ENCODE measurements at regions not wholly inside any gene's neighbourhood (a gene's known extent, or its start where the extent isn't known, plus 50 kb on each side); places are given as distances from the start of the nearest gene placed in this dataset.
A peak's percentile ranks its signal among the peaks of the same experiment; 100 is the strongest.

DNA sequence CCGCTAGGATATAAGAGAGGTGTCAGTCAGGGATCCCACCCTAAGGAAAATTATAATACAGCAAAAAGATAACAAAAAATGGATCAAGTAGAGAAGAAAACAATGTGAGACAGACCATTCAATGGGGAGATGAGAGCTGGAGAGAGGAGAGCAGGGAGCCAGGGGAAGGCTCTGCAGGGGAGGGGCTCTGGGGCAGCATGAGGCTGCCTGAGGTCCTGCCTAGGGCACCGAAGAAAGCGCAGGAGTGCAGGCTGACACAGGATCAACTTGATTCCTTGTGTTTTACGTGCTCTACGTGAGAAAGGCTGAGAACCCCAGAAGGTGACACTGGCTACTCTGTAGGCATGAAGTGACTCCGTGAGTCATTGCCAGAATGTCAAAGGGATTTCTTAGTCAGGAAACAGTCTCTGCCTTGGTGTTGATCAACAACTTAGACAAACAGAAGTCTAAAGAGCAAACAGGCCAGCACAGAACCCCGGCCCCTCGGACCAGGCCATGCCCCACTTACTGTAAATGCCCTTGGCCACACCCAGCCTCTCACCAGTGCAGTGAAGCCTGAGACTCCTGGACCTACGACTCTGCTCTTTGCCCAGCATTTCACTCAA is 290.1 kb upstream of the PRDM1 start:
- Histone ChIP-seq H3K4me1 (ENCODE audit: control insufficient read depth in 1 of 2, insufficient read depth in 2 of 2, low read length in 2 of 2) (peaks cover 54 to 66% of the 10 kb centered on the region in 2 donors), H3K27ac (ENCODE audit: low read depth in 1 of 2, low read length in 2 of 2) (no peak overlapping the region), H3K79me2 (ENCODE audit: insufficient read depth, low read length) (no peaks in the 10 kb centered on the region), H3K9ac (ENCODE audit: insufficient read depth, low read length, poor library complexity, severe bottlenecking) (no peak overlapping the region), H2AFZ (ENCODE audit: insufficient read depth, low read depth, low read length, poor library complexity, severe bottlenecking) (no peak overlapping the region), H3K36me3 (replicated peaks in 1 of 2; ENCODE audit: control insufficient read depth in 1 of 2, insufficient read depth in 2 of 2, low read length in 2 of 2) (no peaks in the 10 kb centered on the region), H3K27me3 (ENCODE audit: control insufficient read depth in 2 of 2, insufficient read depth in 2 of 2, low read length in 2 of 2) (no peaks in the 10 kb centered on the region), H3K9me3 (replicated peaks in 1 of 2; ENCODE audit: control insufficient read depth in 1 of 2, insufficient read depth in 1 of 2, low read length in 2 of 2) (no peaks in the 10 kb centered on the region), H3K4me2 (replicated peaks; ENCODE audit: extremely low read depth, low read length, poor library complexity, severe bottlenecking) (no peak overlapping the region), H3K4me3 (replicated peaks in 1 of 3; ENCODE audit: low read depth in 2 of 3, low read length in 3 of 3) (no peak overlapping the region), H4K20me1 (ENCODE audit: insufficient read depth, low read length) (no peaks in the 10 kb centered on the region)
- Mint-ChIP-seq H3K9me3 (no peaks in the 10 kb centered on the region), H3K27me3 (ENCODE audit: low read depth in 3 of 3) (no peaks in the 10 kb centered on the region), H3K4me1 (peaks cover 67% of the 10 kb centered on the region), H3K4me3 (no peak overlapping the region), H3K27ac (peak overlapping the region in 1 of 7 donors; percentile 13), H3K36me3 (no peaks in the 10 kb centered on the region)
- intact Hi-C loops (cut with micrococcal nuclease): loop anchor here in 1 of 2 donors (10.0 kb wide), 2 partner anchors 99 to 289 kb away; partner anchors contain the start of gene PRDM1
- TF ChIP-seq, protein P1, sequence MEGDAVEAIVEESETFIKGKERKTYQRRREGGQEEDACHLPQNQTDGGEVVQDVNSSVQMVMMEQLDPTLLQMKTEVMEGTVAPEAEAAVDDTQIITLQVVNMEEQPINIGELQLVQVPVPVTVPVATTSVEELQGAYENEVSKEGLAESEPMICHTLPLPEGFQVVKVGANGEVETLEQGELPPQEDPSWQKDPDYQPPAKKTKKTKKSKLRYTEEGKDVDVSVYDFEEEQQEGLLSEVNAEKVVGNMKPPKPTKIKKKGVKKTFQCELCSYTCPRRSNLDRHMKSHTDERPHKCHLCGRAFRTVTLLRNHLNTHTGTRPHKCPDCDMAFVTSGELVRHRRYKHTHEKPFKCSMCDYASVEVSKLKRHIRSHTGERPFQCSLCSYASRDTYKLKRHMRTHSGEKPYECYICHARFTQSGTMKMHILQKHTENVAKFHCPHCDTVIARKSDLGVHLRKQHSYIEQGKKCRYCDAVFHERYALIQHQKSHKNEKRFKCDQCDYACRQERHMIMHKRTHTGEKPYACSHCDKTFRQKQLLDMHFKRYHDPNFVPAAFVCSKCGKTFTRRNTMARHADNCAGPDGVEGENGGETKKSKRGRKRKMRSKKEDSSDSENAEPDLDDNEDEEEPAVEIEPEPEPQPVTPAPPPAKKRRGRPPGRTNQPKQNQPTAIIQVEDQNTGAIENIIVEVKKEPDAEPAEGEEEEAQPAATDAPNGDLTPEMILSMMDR (IDR thresholded peaks at IDR 0.05): no peak
- WGBS (ENCODE audit: insufficient coverage): 96% methylated on average over 7 of the region's 9 CpGs
- peak in 2 of 3 donors; percentile 17 to 52 for DNase-seq

DNA sequence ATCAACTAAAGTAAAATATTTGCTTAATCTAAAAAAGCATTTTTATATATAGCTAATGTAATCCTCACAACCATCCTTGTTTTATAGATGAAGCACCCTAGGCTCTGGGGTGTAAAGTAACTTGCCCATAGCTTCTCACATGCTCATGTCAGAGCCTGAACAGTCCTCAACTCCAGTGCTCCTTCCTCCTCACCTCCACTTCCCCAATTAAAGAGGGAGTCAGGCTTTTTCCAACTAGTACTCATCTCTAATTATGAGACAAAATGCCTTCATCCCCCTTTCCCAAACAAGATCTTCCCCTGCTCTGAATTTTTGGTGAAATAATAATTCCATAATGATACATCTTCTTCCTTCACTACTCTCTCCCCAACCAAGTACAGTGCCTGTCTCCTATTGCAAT is 290.8 kb upstream of the PRDM1 start:
- intact Hi-C loops (cut with micrococcal nuclease): loop anchor here in 1 of 2 donors (10.0 kb wide), 2 partner anchors 99 to 289 kb away; partner anchors contain the start of gene PRDM1
- Mint-ChIP-seq H3K4me1 (peaks cover 68% of the 10 kb centered on the region), H3K36me3 (no peaks in the 10 kb centered on the region), H3K4me3 (no peak overlapping the region), H3K9me3 (no peaks in the 10 kb centered on the region), H3K27ac (peak overlapping the region in 3 of 7 donors; percentile 21 to 84 (median 22)), H3K27me3 (ENCODE audit: low read depth in 3 of 3) (no peaks in the 10 kb centered on the region)
- Histone ChIP-seq H3K4me3 (replicated peaks in 1 of 3; ENCODE audit: low read depth in 2 of 3, low read length in 3 of 3) (no peak overlapping the region), H3K4me2 (replicated peaks; ENCODE audit: extremely low read depth, low read length, poor library complexity, severe bottlenecking) (no peak overlapping the region), H3K27me3 (ENCODE audit: control insufficient read depth in 2 of 2, insufficient read depth in 2 of 2, low read length in 2 of 2) (no peaks in the 10 kb centered on the region), H3K4me1 (ENCODE audit: control insufficient read depth in 1 of 2, insufficient read depth in 2 of 2, low read length in 2 of 2) (peaks cover 54 to 67% of the 10 kb centered on the region in 2 donors), H4K20me1 (ENCODE audit: insufficient read depth, low read length) (no peaks in the 10 kb centered on the region), H3K79me2 (ENCODE audit: insufficient read depth, low read length) (no peaks in the 10 kb centered on the region), H3K9ac (ENCODE audit: insufficient read depth, low read length, poor library complexity, severe bottlenecking) (no peak overlapping the region), H3K9me3 (replicated peaks in 1 of 2; ENCODE audit: control insufficient read depth in 1 of 2, insufficient read depth in 1 of 2, low read length in 2 of 2) (no peaks in the 10 kb centered on the region), H3K36me3 (replicated peaks in 1 of 2; ENCODE audit: control insufficient read depth in 1 of 2, insufficient read depth in 2 of 2, low read length in 2 of 2) (no peaks in the 10 kb centered on the region), H2AFZ (ENCODE audit: insufficient read depth, low read depth, low read length, poor library complexity, severe bottlenecking) (no peak overlapping the region), H3K27ac (ENCODE audit: low read depth in 1 of 2, low read length in 2 of 2) (no peak overlapping the region)
- DNase-seq: no peak
- TF ChIP-seq, protein P1 (IDR thresholded peaks at IDR 0.05): no peak
